Heart left ventricle (tissue), 13 donors: ENCODE measurements at regions not wholly inside any gene's neighbourhood (a gene's known extent, or its start where the extent isn't known, plus 50 kb on each side); places are given as distances from the start of the nearest gene placed in this dataset.

ENCODE experiments used
- CTCF ChIP-seq, 12 donors: fragments of 200-600 bp; sonication (generic) in 4 of 12; IDR thresholded peaks; one replicate each; pipeline versions ENCODE4 v1.5.0 to v1.8.0; 2018 to 2022; ENCODE audit warnings: antibody characterized with exemption in 12 of 12, mild to moderate bottlenecking in 5 of 12
- POLR2A ChIP-seq, 2 donors: fragments of 450-650 bp; IDR thresholded peaks; one replicate each; pipeline ENCODE4 v1.6.1; 2017; ENCODE audit warnings: antibody characterized with exemption in 2 of 2, mild to moderate bottlenecking in 2 of 2, moderate library complexity in 2 of 2
- donor health status: ischemic (EF 13 %, LVEDD 7.1; RV severe dilation, severe dysfunction).
- donor health status: DM: no; HTN: yes; CAD: no.
- donor health status: DM: no; HTN: no; CAD: no.
- donor health status: ischemic (EF 25% LVEDD 6.9; RV normal size, moderate dysfunction).
- donor health status: ischemic (EF 25% LVEDD 5.7; RV mildly dilated, moderate dysfunction).
- donor health status: ischemic (EF 35%, LVEDD 5.7; RV mildly dilated, moderate dysfunction).
- donor health status: nonischemic (EF 11% LVEDD 7.7; RV severe dilation, severe dysfunction).
- donor health status: DM: yes; HTN: yes; CAD: no.
- donor health status: PGD.
- donor health status: ischemic (EF 29% LVEDD 5.4; RV normal size, mild dysfunction).
- donor health status: nonischemic (EF 23%, LVEDD 6.1; RV moderate dilation, normal function).

- TF ChIP-seq CTCF (IDR thresholded peaks at IDR 0.05) = no peak
- no peak for TF ChIP-seq POLR2A (IDR thresholded peaks at IDR 0.05)
These were observed 706.1 kb upstream of the GOLIM4 start for GRCh38 chr3:168801794-168802193.
